Panc1 (cell line): ENCODE measurements at regions not wholly inside any gene's neighbourhood (a gene's known extent, or its start where the extent isn't known, plus 50 kb on each side); places are given as distances from the start of the nearest gene placed in this dataset.

ENCODE experiments used
- ATAC-seq: fragments of 200-7000 bp; cut with Tn5 transposase; 2 replicates; pipeline ENCODE4 v1.9.1; 2020; ENCODE audit warnings: mild to moderate bottlenecking, moderate library complexity
- BruUV-seq: library from RNA; stranded (reverse); fragments of 400-500 nt; replicated peaks from 2 replicates; lab custom pipeline; 2021; lab: Mats Ljungman, UMichigan
- CTCF ChIA-PET: fragments of 300-600 bp; sonication (Branson Sonifier 250); formaldehyde crosslinking; loops from one replicate; lab custom pipeline; 2022; ENCODE audit warnings: antibody characterized with exemption; lab: Charles Lee
- POLR2A ChIA-PET: fragments of 300-600 bp; sonication (Branson Sonifier 250); formaldehyde crosslinking; loops from one replicate; lab custom pipeline; 2022; ENCODE audit warnings: antibody characterized with exemption; lab: Charles Lee
- DNase-seq: peaks from one replicate; pipeline ENCODE4 v3.0.0-alpha.2; 2010; ENCODE audit warnings: low read depth, low spot score
- H3K27ac ChIP-seq: 2 replicates; pipeline ENCODE4 v1.5.1; 2011; ENCODE audit warnings: mild to moderate bottlenecking, low read length, inconsistent platforms
- H3K27me3 ChIP-seq: fragments of 200-500 bp; sonication (Bioruptor generic); 2 replicates; pipeline ENCODE4 v1.6.0; 2014; ENCODE audit warnings: low read length, inconsistent platforms; ENCODE audit not compliant: control insufficient read depth, insufficient read depth
- H3K36me3 ChIP-seq: fragments of 200-500 bp; sonication (Bioruptor generic); 2 replicates; pipeline ENCODE4 v1.5.1; 2014; ENCODE audit warnings: inconsistent platforms, mild to moderate bottlenecking, low read length, moderate library complexity; ENCODE audit not compliant: control insufficient read depth, insufficient read depth
- H3K4me1 ChIP-seq: 2 replicates; pipeline ENCODE4 v1.5.1; 2011; ENCODE audit warnings: inconsistent platforms, mild to moderate bottlenecking, low read length, moderate library complexity; ENCODE audit not compliant: control insufficient read depth, insufficient read depth
- H3K4me3 ChIP-seq, 2 experiments: 2 replicates each; pipeline ENCODE4 v1.5.1; 2011 to 2012; ENCODE audit warnings: low read depth in 2 of 2, low read length in 2 of 2, mild to moderate bottlenecking in 2 of 2, inconsistent platforms in 1 of 2, moderate library complexity in 1 of 2
- H3K9me3 ChIP-seq: fragments of 200-500 bp; sonication (Bioruptor generic); 2 replicates; pipeline ENCODE4 v1.5.1; 2014; ENCODE audit warnings: low read depth, mild to moderate bottlenecking, inconsistent platforms, low read length, moderate library complexity; ENCODE audit not compliant: control insufficient read depth, insufficient read depth
- POLR2AphosphoS5 ChIP-seq: IDR thresholded peaks from 2 replicates; pipeline ENCODE4 v1.6.1; 2012; ENCODE audit warnings: mild to moderate bottlenecking, low read depth, low read length, moderate library complexity
- SIN3A ChIP-seq: IDR thresholded peaks from 2 replicates; pipeline ENCODE4 v1.6.1; 2012; ENCODE audit warnings: low read depth, mild to moderate bottlenecking, low read length, moderate library complexity, borderline replicate concordance; ENCODE audit not compliant: insufficient read depth
- TCF7L2 ChIP-seq: IDR thresholded peaks from 2 replicates; pipeline ENCODE4 v1.6.1; 2011; ENCODE audit warnings: mild to moderate bottlenecking, low read depth, low read length, inconsistent platforms
- in situ Hi-C: cut with HindIII; loops from 2 replicates; pipeline ENCODE4 v1.10.0; 2016; ENCODE audit warnings: low sequenced_read_pairs, low pct_unique_long_range_greater_than_20kb
- intact Hi-C: fragments of 100-400 bp; cut with micrococcal nuclease; formaldehyde crosslinking; loops from one replicate; pipeline ENCODE4 v1.10.0; 2022; ENCODE audit not compliant: unreplicated experiment
- TF ChIP-seq, protein P1 (sequence below), 2 experiments: IDR thresholded peaks; 2 replicates each; pipeline ENCODE4 v1.6.1; 2011 to 2012; ENCODE audit warnings: low read depth in 2 of 2, control low read depth in 1 of 2, low read length in 1 of 2, mild to moderate bottlenecking in 1 of 2, moderate library complexity in 1 of 2; ENCODE audit not compliant: insufficient read depth in 1 of 2
- TF ChIP-seq, protein P2 (sequence below): fragments of 450-650 bp; IDR thresholded peaks from 2 replicates; pipeline ENCODE4 v1.5.1; 2017; ENCODE audit warnings: mild to moderate bottlenecking

DNA sequence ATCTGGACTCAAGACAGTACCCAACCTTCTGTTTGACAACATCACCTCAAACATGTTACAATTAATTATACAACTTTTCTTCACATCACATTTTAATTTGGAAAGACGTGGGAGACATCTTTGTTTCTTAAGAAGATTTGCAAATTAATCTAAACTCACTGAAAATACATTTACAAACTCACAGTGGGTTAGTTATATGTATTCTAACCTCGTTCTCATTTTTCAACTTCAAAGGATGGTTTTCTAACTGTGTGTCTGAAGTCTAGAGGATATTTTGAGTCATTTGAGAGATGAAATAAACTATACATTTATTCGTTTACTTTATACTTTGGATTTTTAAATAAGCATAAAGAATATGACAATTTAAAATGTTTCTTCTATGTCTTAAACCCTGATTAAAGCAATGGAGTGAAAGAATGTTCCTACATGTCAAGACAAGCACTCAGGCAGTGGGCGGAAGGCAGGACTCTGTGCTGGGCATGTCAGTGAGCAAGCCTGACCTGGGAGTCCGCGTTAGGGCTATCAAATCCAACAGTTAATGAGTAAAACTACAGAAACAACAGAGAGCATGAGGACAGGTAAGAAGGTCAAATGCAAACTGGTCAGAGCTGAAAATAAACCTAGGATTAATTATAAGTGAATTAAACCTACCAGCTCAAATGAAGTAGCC lies 76.5 kb upstream of the CTTNBP2NL start:
- no peak for ATAC-seq
- Histone ChIP-seq H3K27ac (no peak overlapping the region), H3K9me3 (no peaks in the 10 kb centered on the region), H3K4me3 (no peak overlapping the region), H3K27me3 (no peaks in the 10 kb centered on the region; the same call in none of the 2 replicates), H3K36me3 (no peaks in the 10 kb centered on the region), H3K4me1 (no peaks in the 10 kb centered on the region)
- DNase-seq = no peak
- POLR2A ChIA-PET = no interaction called here
- in situ Hi-C loops (no loop called here), intact Hi-C loops (no loop called here)
- BruUV-seq = no TSS peak
- TF ChIP-seq SIN3A (no peak), POLR2AphosphoS5 (no peak), TCF7L2 (no peak)
- TF ChIP-seq, protein P1, sequence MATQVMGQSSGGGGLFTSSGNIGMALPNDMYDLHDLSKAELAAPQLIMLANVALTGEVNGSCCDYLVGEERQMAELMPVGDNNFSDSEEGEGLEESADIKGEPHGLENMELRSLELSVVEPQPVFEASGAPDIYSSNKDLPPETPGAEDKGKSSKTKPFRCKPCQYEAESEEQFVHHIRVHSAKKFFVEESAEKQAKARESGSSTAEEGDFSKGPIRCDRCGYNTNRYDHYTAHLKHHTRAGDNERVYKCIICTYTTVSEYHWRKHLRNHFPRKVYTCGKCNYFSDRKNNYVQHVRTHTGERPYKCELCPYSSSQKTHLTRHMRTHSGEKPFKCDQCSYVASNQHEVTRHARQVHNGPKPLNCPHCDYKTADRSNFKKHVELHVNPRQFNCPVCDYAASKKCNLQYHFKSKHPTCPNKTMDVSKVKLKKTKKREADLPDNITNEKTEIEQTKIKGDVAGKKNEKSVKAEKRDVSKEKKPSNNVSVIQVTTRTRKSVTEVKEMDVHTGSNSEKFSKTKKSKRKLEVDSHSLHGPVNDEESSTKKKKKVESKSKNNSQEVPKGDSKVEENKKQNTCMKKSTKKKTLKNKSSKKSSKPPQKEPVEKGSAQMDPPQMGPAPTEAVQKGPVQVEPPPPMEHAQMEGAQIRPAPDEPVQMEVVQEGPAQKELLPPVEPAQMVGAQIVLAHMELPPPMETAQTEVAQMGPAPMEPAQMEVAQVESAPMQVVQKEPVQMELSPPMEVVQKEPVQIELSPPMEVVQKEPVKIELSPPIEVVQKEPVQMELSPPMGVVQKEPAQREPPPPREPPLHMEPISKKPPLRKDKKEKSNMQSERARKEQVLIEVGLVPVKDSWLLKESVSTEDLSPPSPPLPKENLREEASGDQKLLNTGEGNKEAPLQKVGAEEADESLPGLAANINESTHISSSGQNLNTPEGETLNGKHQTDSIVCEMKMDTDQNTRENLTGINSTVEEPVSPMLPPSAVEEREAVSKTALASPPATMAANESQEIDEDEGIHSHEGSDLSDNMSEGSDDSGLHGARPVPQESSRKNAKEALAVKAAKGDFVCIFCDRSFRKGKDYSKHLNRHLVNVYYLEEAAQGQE (IDR thresholded peaks at IDR 0.05; ENCODE audit: insufficient read depth in 1 of 2, low read depth in 2 of 2, low read length in 1 of 2) = no peak
- TF ChIP-seq, protein P2, sequence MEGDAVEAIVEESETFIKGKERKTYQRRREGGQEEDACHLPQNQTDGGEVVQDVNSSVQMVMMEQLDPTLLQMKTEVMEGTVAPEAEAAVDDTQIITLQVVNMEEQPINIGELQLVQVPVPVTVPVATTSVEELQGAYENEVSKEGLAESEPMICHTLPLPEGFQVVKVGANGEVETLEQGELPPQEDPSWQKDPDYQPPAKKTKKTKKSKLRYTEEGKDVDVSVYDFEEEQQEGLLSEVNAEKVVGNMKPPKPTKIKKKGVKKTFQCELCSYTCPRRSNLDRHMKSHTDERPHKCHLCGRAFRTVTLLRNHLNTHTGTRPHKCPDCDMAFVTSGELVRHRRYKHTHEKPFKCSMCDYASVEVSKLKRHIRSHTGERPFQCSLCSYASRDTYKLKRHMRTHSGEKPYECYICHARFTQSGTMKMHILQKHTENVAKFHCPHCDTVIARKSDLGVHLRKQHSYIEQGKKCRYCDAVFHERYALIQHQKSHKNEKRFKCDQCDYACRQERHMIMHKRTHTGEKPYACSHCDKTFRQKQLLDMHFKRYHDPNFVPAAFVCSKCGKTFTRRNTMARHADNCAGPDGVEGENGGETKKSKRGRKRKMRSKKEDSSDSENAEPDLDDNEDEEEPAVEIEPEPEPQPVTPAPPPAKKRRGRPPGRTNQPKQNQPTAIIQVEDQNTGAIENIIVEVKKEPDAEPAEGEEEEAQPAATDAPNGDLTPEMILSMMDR = no peak
- CTCF ChIA-PET = no interaction called here

DNA sequence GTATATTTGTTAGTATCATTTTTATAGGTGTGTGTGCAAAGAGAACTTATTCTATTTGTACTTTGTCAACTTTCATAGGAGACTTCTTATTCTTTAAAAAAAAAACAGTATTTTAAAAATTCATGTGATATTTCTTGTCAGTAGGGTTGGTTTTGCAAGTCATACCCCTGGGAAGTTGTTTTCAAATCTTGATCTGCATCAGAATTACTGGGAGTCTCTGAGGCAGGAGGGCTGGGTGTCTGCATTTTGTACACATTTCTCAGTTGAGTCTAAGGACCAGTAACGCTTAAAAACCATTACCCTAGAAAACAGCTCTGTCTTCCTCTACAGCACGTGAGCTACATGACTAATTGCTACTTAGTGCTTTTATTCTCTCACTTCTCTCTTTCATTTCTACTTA lies 76.0 kb upstream of the CTTNBP2NL start:
- no peak overlapping the region for H3K27ac ChIP-seq
- DNase-seq = no peak
- H3K27me3 ChIP-seq = no peaks in the 10 kb centered on the region; the same call in 1 of the 2 replicates
- H3K9me3 ChIP-seq = no peaks in the 10 kb centered on the region
- intact Hi-C loops = no loop called here
- H3K4me1 ChIP-seq = no peaks in the 10 kb centered on the region
- no peaks in the 10 kb centered on the region for H3K36me3 ChIP-seq
- ChIA-PET POLR2A (no interaction called here), CTCF (no interaction called here)
- no peak for ATAC-seq
- no TSS peak for BruUV-seq
- H3K4me3 ChIP-seq = no peak overlapping the region
- TF ChIP-seq, protein P2 = no peak
- TF ChIP-seq POLR2AphosphoS5 (no peak), SIN3A (no peak), TCF7L2 (no peak)
- TF ChIP-seq, protein P1 (IDR thresholded peaks at IDR 0.05; ENCODE audit: insufficient read depth in 1 of 2, low read depth in 2 of 2, low read length in 1 of 2) = no peak
- in situ Hi-C loops = no loop called here
